ENCODE measurements at regions not wholly inside any gene's neighbourhood (a gene's known extent, or its start where the extent isn't known, plus 50 kb on each side); places are given as distances from the start of the nearest gene placed in this dataset.

DNA sequence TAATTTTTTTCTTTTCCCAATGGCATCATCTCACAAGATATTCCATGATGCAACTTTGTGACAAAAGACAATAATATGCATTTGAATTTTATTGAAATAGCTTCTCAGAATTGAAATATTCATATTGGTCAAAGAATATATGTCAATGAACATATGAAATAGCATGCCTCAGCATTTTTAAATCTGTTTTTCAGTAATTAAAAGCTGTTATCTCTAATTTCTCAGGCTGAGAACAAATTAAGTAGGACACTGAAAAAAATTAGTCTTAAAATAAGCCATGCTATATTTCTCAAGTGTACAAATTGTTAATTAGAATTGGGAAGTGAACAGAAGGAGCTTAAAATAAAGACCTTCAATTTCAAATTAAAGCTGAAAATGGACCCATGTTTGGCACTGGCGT lies 570.1 kb downstream of the MFSD1 start:
- TF ChIP-seq MYC (IDR thresholded peaks at IDR 0.05; ENCODE audit: low read depth, low read length) (no peak), CTCF (IDR thresholded peaks at IDR 0.05; ENCODE audit: low read depth, low read length) (no peak)

Measured in NB4 (cell line).